ENCODE measurements at regions not wholly inside any gene's neighbourhood (a gene's known extent, or its start where the extent isn't known, plus 50 kb on each side); places are given as distances from the start of the nearest gene placed in this dataset.
"Not testable (repeated sequence)": the region's sequence is repeated elsewhere in the genome, so short reads cannot be mapped to it uniquely, and the experiment has no call there.

GRCh38 chr7:86089455-86089854, 554.3 kb upstream of the GRM3 start:
- 67 to 85% methylated on average over 1 of the region's 1 CpG for WGBS, 2 donors (ENCODE audit: low coverage in 1 of 2)
- in situ Hi-C loops (cut with MboI; ENCODE audit: low pct_ligation_motif_present in 1 of 4, low pct_unique_long_range_greater_than_20kb in 1 of 4, low sequenced_read_pairs in 3 of 4) (no loop called here), intact Hi-C loops (cut with DNase I; ENCODE audit: low total_unique reads) (no loop called here)
- H3K36me3 ChIP-seq: no peaks in the 10 kb centered on the region
- H3K4me3 ChIP-seq: no peak overlapping the region
- DNase-seq: no peak
- H3K27me3 ChIP-seq: no peaks in the 10 kb centered on the region
- no peak overlapping the region for H3K27ac ChIP-seq
- H3K9me3 ChIP-seq: peaks cover 0 to 2% of the 10 kb centered on the region in 2 donors
- TF ChIP-seq CTCF (IDR thresholded peaks at IDR 0.05): no peak
- TF ChIP-seq POLR2AphosphoS5 (IDR thresholded peaks at IDR 0.05): no peak
- TF ChIP-seq EP300 (IDR thresholded peaks at IDR 0.05; ENCODE audit: low read depth): no peak
- no peak for TF ChIP-seq POLR2A (IDR thresholded peaks at IDR 0.05)
- no peaks in the 10 kb centered on the region for H3K4me1 ChIP-seq

DNA sequence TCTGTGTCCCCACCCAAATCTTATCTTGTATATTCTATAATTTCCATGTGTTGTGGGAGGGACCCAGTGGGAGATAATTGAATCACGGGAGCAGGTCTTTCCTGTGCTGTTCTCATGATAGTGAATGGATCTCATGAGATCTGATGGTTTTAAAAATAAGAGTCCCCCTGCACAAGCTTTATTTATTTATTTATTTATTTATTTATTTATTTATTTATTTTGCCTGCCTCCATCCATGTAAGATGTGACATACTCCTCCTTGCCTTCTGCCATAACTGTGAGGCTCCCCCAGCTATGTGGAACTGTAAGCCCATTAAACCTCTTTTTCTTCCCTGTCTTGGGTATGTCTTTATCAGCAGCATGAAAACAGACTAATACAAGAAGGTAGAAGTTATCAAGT, 579.1 kb upstream of the GRM3 start:
- H3K9me3 ChIP-seq; H3K4me1 ChIP-seq; H3K4me3 ChIP-seq; H3K36me3 ChIP-seq; H3K27me3 ChIP-seq; DNase-seq; intact Hi-C loops (cut with DNase I; ENCODE audit: low total_unique reads); H3K27ac ChIP-seq; in situ Hi-C loops (cut with MboI; ENCODE audit: low pct_ligation_motif_present in 1 of 4, low pct_unique_long_range_greater_than_20kb in 1 of 4, low sequenced_read_pairs in 3 of 4): not testable (repeated sequence)
- 74 to 80% methylated on average over 1 of the region's 1 CpG for WGBS, 2 donors (ENCODE audit: low coverage in 1 of 2)

GRCh38 chr7:86058649-86059048, 585.1 kb upstream of the GRM3 start:
- intact Hi-C loops (cut with DNase I; ENCODE audit: low total_unique reads): no loop called here
- Histone ChIP-seq H3K36me3 (no peaks in the 10 kb centered on the region), H3K9me3 (peaks cover 4 to 6% of the 10 kb centered on the region in 2 donors), H3K4me3 (no peak overlapping the region), H3K27me3 (no peaks in the 10 kb centered on the region), H3K4me1 (no peaks in the 10 kb centered on the region), H3K27ac (no peak overlapping the region)
- DNase-seq: no peak
- in situ Hi-C loops (cut with MboI; ENCODE audit: low pct_ligation_motif_present in 1 of 4, low pct_unique_long_range_greater_than_20kb in 1 of 4, low sequenced_read_pairs in 3 of 4): no loop called here
- TF ChIP-seq POLR2AphosphoS5 (IDR thresholded peaks at IDR 0.05) (no peak), POLR2A (IDR thresholded peaks at IDR 0.05) (no peak), EP300 (IDR thresholded peaks at IDR 0.05; ENCODE audit: low read depth) (no peak), CTCF (IDR thresholded peaks at IDR 0.05) (no peak)
- WGBS, 2 donors (ENCODE audit: low coverage in 1 of 2): 74% methylated on average over 3 of the region's 3 CpGs; no CpG with 5 or more reads in 1 of the 2 donors

DNA sequence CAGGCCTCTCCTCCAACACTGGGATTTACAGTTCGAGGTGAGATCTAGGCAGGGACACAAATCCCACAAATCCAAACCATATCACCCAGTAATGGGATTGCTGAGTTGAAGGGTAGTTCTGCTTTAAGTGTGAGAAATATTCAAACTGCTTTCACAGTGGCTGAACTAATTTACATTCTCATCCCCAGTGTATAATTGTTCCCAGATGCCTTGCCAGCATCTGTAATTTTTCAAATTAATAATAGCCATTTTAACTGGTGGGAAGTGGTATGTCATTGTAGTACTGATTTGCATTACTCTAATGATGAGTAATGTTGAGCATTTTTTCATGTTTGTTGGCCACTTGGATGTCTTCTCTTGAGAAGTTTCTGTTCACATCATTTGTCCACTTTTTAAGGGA, 592.8 kb upstream of the GRM3 start:
- no peaks in the 10 kb centered on the region for H3K27me3 ChIP-seq
- intact Hi-C loops (cut with DNase I; ENCODE audit: low total_unique reads): no loop called here
- no peaks in the 10 kb centered on the region for H3K9me3 ChIP-seq
- TF ChIP-seq POLR2A (IDR thresholded peaks at IDR 0.05) (no peak), POLR2AphosphoS5 (IDR thresholded peaks at IDR 0.05) (no peak), CTCF (IDR thresholded peaks at IDR 0.05) (no peak), EP300 (IDR thresholded peaks at IDR 0.05; ENCODE audit: low read depth) (no peak)
- H3K4me3 ChIP-seq: no peak overlapping the region
- H3K36me3 ChIP-seq: no peaks in the 10 kb centered on the region
- no peak overlapping the region for H3K27ac ChIP-seq
- 25 to 59% methylated on average over 1 of the region's 1 CpG for WGBS, 2 donors (ENCODE audit: low coverage in 1 of 2)
- in situ Hi-C loops (cut with MboI; ENCODE audit: low pct_ligation_motif_present in 1 of 4, low pct_unique_long_range_greater_than_20kb in 1 of 4, low sequenced_read_pairs in 3 of 4): no loop called here
- DNase-seq: no peak
- no peaks in the 10 kb centered on the region for H3K4me1 ChIP-seq

- H3K27ac ChIP-seq: no peak overlapping the region
- in situ Hi-C loops (cut with MboI; ENCODE audit: low pct_ligation_motif_present in 1 of 4, low pct_unique_long_range_greater_than_20kb in 1 of 4, low sequenced_read_pairs in 3 of 4) (no loop called here), intact Hi-C loops (cut with DNase I; ENCODE audit: low total_unique reads) (no loop called here)
- 56 to 72% methylated on average over 2 of the region's 2 CpGs for whole genome bisulfite sequencing, 2 donors (ENCODE audit: low coverage in 1 of 2)
- H3K36me3 ChIP-seq: no peaks in the 10 kb centered on the region
- H3K4me1 ChIP-seq: no peaks in the 10 kb centered on the region
- no peak for TF ChIP-seq POLR2A (IDR thresholded peaks at IDR 0.05)
- no peak overlapping the region for H3K4me3 ChIP-seq
- H3K9me3 ChIP-seq: no peaks in the 10 kb centered on the region
- H3K27me3 ChIP-seq: no peaks in the 10 kb centered on the region
- DNase-seq: no peak
Observed at GRCh38 chr7:86049910-86050309, 593.8 kb upstream of the GRM3 start.

GRCh38 chr7:86045197-86045596, 598.5 kb upstream of the GRM3 start:
- DNase-seq; H3K4me3 ChIP-seq; in situ Hi-C loops (cut with MboI; ENCODE audit: low pct_ligation_motif_present in 1 of 4, low pct_unique_long_range_greater_than_20kb in 1 of 4, low sequenced_read_pairs in 3 of 4); H3K4me1 ChIP-seq; H3K27ac ChIP-seq; H3K36me3 ChIP-seq; H3K27me3 ChIP-seq; H3K9me3 ChIP-seq; intact Hi-C loops (cut with DNase I; ENCODE audit: low total_unique reads): not testable (repeated sequence)
- 83% methylated on average over 1 of the region's 1 CpG; no CpG with 5 or more reads in 1 of the 2 donors for WGBS, 2 donors (ENCODE audit: low coverage in 1 of 2)
